Neutrophil (primary cell): ENCODE measurements at regions not wholly inside any gene's neighbourhood (a gene's known extent, or its start where the extent isn't known, plus 50 kb on each side); places are given as distances from the start of the nearest gene placed in this dataset.

Experiments
- H3K27ac ChIP-seq: fragments of 200-600 bp; sonication (generic); 2 replicates; pipeline ENCODE4 v1.5.1; 2016; ENCODE audit warnings: mild to moderate bottlenecking, moderate library complexity
- H3K27me3 ChIP-seq: fragments of 200-600 bp; sonication (generic); 2 replicates; pipeline ENCODE4 v1.6.0; 2016; ENCODE audit warnings: mild to moderate bottlenecking
- H3K36me3 ChIP-seq: fragments of 200-600 bp; sonication (generic); 2 replicates; pipeline ENCODE4 v1.5.1; 2017
- H3K4me1 ChIP-seq, 2 experiments: fragments of 200-600 bp in 1 of 2; sonication (generic) in 1 of 2; 1 replicate in 1 of 2; 2 replicates in 1 of 2; pipeline versions ENCODE4 v1.5.1 to v1.6.1; 2013 to 2016; ENCODE audit warnings: low read depth in 1 of 2, low read length in 1 of 2, mild to moderate bottlenecking in 1 of 2, moderate library complexity in 1 of 2; ENCODE audit not compliant: control insufficient read depth in 1 of 2, insufficient read depth in 1 of 2
- H3K4me3 ChIP-seq, 2 experiments: fragments of 200-600 bp in 1 of 2; sonication (generic) in 1 of 2; 1 replicate in 1 of 2; 2 replicates in 1 of 2; pipeline ENCODE4 v1.5.1; 2013 to 2016; ENCODE audit warnings: low read depth in 1 of 2, low read length in 1 of 2, mild to moderate bottlenecking in 1 of 2, moderate library complexity in 1 of 2
- H3K9me3 ChIP-seq: fragments of 200-600 bp; sonication (generic); 2 replicates; pipeline ENCODE4 v1.5.1; 2016
- CTCF ChIP-seq: fragments of 200-600 bp; sonication (generic); IDR thresholded peaks from 2 replicates; pipeline ENCODE4 v1.5.1; 2016; ENCODE audit warnings: antibody characterized with exemption

GRCh38 chr18:77472509-77472908, 222.9 kb downstream of the GALR1 start:
- no peaks in the 10 kb centered on the region for H3K27me3 ChIP-seq
- no peak for TF ChIP-seq CTCF
- no peaks in the 10 kb centered on the region for H3K9me3 ChIP-seq
- no peaks in the 10 kb centered on the region for H3K4me1 ChIP-seq
- no peaks in the 10 kb centered on the region for H3K36me3 ChIP-seq
- H3K27ac ChIP-seq, result no peak overlapping the region
- H3K4me3 ChIP-seq, result no peak overlapping the region

- Histone ChIP-seq H3K4me1 (no peaks in the 10 kb centered on the region), H3K4me3 (no peak overlapping the region), H3K9me3 (no peaks in the 10 kb centered on the region), H3K36me3 (no peaks in the 10 kb centered on the region), H3K27me3 (no peaks in the 10 kb centered on the region), H3K27ac (no peak overlapping the region)
- TF ChIP-seq CTCF, result no peak
These were observed 229.2 kb downstream of the GALR1 start for GRCh38 chr18:77478646-77479442.

GRCh38 chr18:77481541-77481940, 231.9 kb downstream of the GALR1 start:
- H3K9me3 ChIP-seq, result no peaks in the 10 kb centered on the region
- H3K4me3 ChIP-seq, result no peak overlapping the region

GRCh38 chr18:77482190-77483085, 232.8 kb downstream of the GALR1 start:
- H3K27me3 ChIP-seq, result no peaks in the 10 kb centered on the region
- no peaks in the 10 kb centered on the region for H3K4me1 ChIP-seq
- no peaks in the 10 kb centered on the region for H3K36me3 ChIP-seq
- H3K9me3 ChIP-seq, result no peaks in the 10 kb centered on the region
- H3K4me3 ChIP-seq, result no peak overlapping the region
- TF ChIP-seq CTCF, result no peak
- no peak overlapping the region for H3K27ac ChIP-seq

More at GRCh38 chr18:77481541-77481940, 231.9 kb downstream of the GALR1 start:
- Histone ChIP-seq H3K27ac (no peak overlapping the region), H3K36me3 (no peaks in the 10 kb centered on the region), H3K4me1 (no peaks in the 10 kb centered on the region), H3K27me3 (no peaks in the 10 kb centered on the region)
- TF ChIP-seq CTCF, result no peak

- Histone ChIP-seq H3K27me3 (no peaks in the 10 kb centered on the region), H3K9me3 (no peaks in the 10 kb centered on the region), H3K36me3 (no peaks in the 10 kb centered on the region), H3K27ac (no peak overlapping the region), H3K4me3 (no peak overlapping the region), H3K4me1 (no peaks in the 10 kb centered on the region)
- TF ChIP-seq CTCF, result no peak
These were observed 237.3 kb downstream of the GALR1 start for GRCh38 chr18:77486985-77487384.
